T-cell (primary cell): ENCODE measurements at regions not wholly inside any gene's neighbourhood (a gene's known extent, or its start where the extent isn't known, plus 50 kb on each side); places are given as distances from the start of the nearest gene placed in this dataset.
"Not testable (repeated sequence)": the region's sequence is repeated elsewhere in the genome, so short reads cannot be mapped to it uniquely, and the experiment has no call there.

Experiments
- ATAC-seq, 4 experiments: fragments of 200-7000 bp in 3 of 4; fragments of 150-1000 bp in 1 of 4; cut with Tn5 transposase; replicated peaks in 1 of 4; 1 replicate in 3 of 4; 2 replicates in 1 of 4; pipeline ENCODE4 v1.10.0; 2021; ENCODE audit warnings: moderate library complexity in 3 of 4, mild to moderate bottlenecking in 2 of 4, moderate number of reproducible peaks in 1 of 4
- CTCF ChIA-PET, 2 donors: fragments of 300-600 bp; sonication (Branson Sonifier 250); formaldehyde crosslinking; loops; one replicate each; lab custom pipeline; 2022; ENCODE audit warnings: antibody characterized with exemption in 2 of 2; lab: Charles Lee
- POLR2A ChIA-PET, 2 donors: fragments of 300-600 bp; sonication (Branson Sonifier 250); formaldehyde crosslinking; loops; one replicate each; lab custom pipeline; 2022; ENCODE audit warnings: antibody characterized with exemption in 2 of 2; lab: Charles Lee
- DNase-seq, 35 experiments: peaks; one replicate each; pipeline versions ENCODE4 v3.0.0 to v3.0.0-alpha.2; 2013 to 2023
- H3K27ac ChIP-seq: one replicate; pipeline ENCODE4 v1.5.1; 2013; ENCODE audit warnings: low read length
- H3K27me3 ChIP-seq, 2 experiments: replicated peaks in 1 of 2; 1 replicate in 1 of 2; 2 replicates in 1 of 2; pipeline versions ENCODE4 v1.6.1 to v1.7.0; 2013; ENCODE audit warnings: low read length in 1 of 2, mixed read lengths in 1 of 2; ENCODE audit not compliant: control insufficient read depth in 2 of 2, insufficient read depth in 2 of 2; ENCODE audit errors: extremely low read depth in 1 of 2
- H3K36me3 ChIP-seq, 2 donors: 1 replicate in 1 of 2; 2 replicates in 1 of 2; pipeline versions ENCODE4 v1.6.1 to v1.7.0; 2013; ENCODE audit warnings: low read length in 1 of 2; ENCODE audit not compliant: control insufficient read depth in 2 of 2, insufficient read depth in 1 of 2; ENCODE audit errors: extremely low read depth in 1 of 2
- H3K4me1 ChIP-seq, 2 experiments: 1 replicate in 1 of 2; 2 replicates in 1 of 2; pipeline versions ENCODE4 v1.6.1 to v1.7.0; 2013; ENCODE audit warnings: low read length in 2 of 2, mixed read lengths in 1 of 2; ENCODE audit not compliant: insufficient read depth in 2 of 2, control insufficient read depth in 1 of 2; ENCODE audit errors: extremely low read depth in 1 of 2
- H3K4me3 ChIP-seq, 2 donors: 1 replicate in 1 of 2; 2 replicates in 1 of 2; pipeline versions ENCODE4 v1.5.1 to v1.7.0; 2013; ENCODE audit warnings: mild to moderate bottlenecking in 2 of 2, low read length in 1 of 2, moderate library complexity in 1 of 2; ENCODE audit not compliant: control insufficient read depth in 1 of 2; ENCODE audit errors: extremely low read depth in 1 of 2
- H3K9me3 ChIP-seq: 2 replicates; pipeline ENCODE4 v1.7.0; 2013
- H3K27ac Mint-ChIP-seq, 2 donors: one replicate each; pipeline ENCODE4 v1.8.0; 2020 to 2021; ENCODE audit warnings: mild to moderate bottlenecking in 2 of 2, mixed read lengths in 2 of 2
- H3K27me3 Mint-ChIP-seq, 2 donors: one replicate each; pipeline ENCODE4 v1.8.0; 2021 to 2022; ENCODE audit warnings: mixed read lengths in 2 of 2
- H3K36me3 Mint-ChIP-seq: one replicate; pipeline ENCODE4 v1.8.0; 2021; ENCODE audit warnings: mixed read lengths
- H3K4me1 Mint-ChIP-seq, 3 donors: one replicate each; pipeline ENCODE4 v1.8.0; 2020 to 2022; ENCODE audit warnings: mixed read lengths in 3 of 3, mild to moderate bottlenecking in 1 of 3
- H3K4me3 Mint-ChIP-seq, 3 donors: one replicate each; pipeline ENCODE4 v1.8.0; 2020 to 2022; ENCODE audit warnings: mild to moderate bottlenecking in 3 of 3, mixed read lengths in 3 of 3, moderate library complexity in 3 of 3
- H3K9me3 Mint-ChIP-seq, 3 donors: one replicate each; pipeline ENCODE4 v1.8.0; 2020 to 2022; ENCODE audit warnings: mixed read lengths in 3 of 3
- WGBS: methylation state at CpG from one replicate; pipeline ENCODE4 v1.1.5; 2013; ENCODE audit warnings: missing lambda C conversion rate; ENCODE audit not compliant: insufficient coverage; 5-methylcytosine and 5-hydroxymethylcytosine counted together

GRCh38 chr4:27947302-27947701 is 1086.7 kb downstream of the STIM2 start:
- Mint-ChIP-seq H3K4me1 (no peaks in the 10 kb centered on the region), H3K27me3 (no peaks in the 10 kb centered on the region), H3K9me3 (peaks cover 3 to 6% (median 6%) of the 10 kb centered on the region in 3 donors), H3K4me3 (no peak overlapping the region), H3K36me3 (no peaks in the 10 kb centered on the region), H3K27ac (no peak overlapping the region)
- POLR2A ChIA-PET = no interaction called here
- ATAC-seq (no peak), DNase-seq (no peak)
- H3K4me3 ChIP-seq = no peak overlapping the region
- WGBS = no CpG with 5 or more reads among the region's 2 CpGs
- peaks cover 3% of the 10 kb centered on the region for H3K9me3 ChIP-seq
- H3K27ac ChIP-seq = no peak overlapping the region
- H3K27me3 ChIP-seq = no peaks in the 10 kb centered on the region
- CTCF ChIA-PET = no interaction called here
- no peaks in the 10 kb centered on the region for H3K36me3 ChIP-seq
- H3K4me1 ChIP-seq = no peaks in the 10 kb centered on the region

GRCh38 chr4:27964095-27964494 is 1103.5 kb downstream of the STIM2 start:
- ATAC-seq (no peak), DNase-seq (no peak)
- Mint-ChIP-seq H3K9me3 (peaks cover 6 to 9% (median 9%) of the 10 kb centered on the region in 3 donors), H3K4me1 (no peaks in the 10 kb centered on the region), H3K27ac (no peak overlapping the region), H3K4me3 (no peak overlapping the region), H3K27me3 (no peaks in the 10 kb centered on the region), H3K36me3 (no peaks in the 10 kb centered on the region)
- H3K4me1 ChIP-seq = no peaks in the 10 kb centered on the region
- CTCF ChIA-PET = no interaction called here
- H3K27me3 ChIP-seq = no peaks in the 10 kb centered on the region
- no peak overlapping the region for H3K27ac ChIP-seq
- no peaks in the 10 kb centered on the region for H3K9me3 ChIP-seq
- POLR2A ChIA-PET = no interaction called here
- no peak overlapping the region for H3K4me3 ChIP-seq
- H3K36me3 ChIP-seq = no peaks in the 10 kb centered on the region

DNA sequence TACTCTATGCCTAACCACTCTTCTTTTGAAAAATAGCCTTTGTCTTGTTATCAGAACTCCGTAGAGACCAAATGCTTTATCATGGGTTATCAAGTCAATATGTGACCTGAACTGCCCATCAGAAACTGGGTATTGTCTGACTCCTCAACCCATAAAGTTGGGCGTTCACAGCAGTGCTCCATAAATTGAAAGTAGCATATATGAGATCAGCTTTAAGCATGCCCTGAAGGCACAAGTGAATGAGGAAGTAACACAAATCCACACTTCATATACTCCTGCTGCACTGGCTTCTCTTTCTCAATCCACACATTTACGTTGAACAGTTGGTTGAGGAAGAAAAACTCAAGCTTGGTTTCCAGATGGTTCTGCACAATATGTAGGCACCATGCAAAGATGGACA is 1106.0 kb downstream of the STIM2 start:
- Histone ChIP-seq H3K27me3 (no peaks in the 10 kb centered on the region), H3K4me1 (no peaks in the 10 kb centered on the region), H3K9me3 (no peaks in the 10 kb centered on the region), H3K27ac (no peak overlapping the region), H3K36me3 (no peaks in the 10 kb centered on the region), H3K4me3 (no peak overlapping the region)
- Mint-ChIP-seq H3K9me3 (peaks cover 7 to 12% (median 10%) of the 10 kb centered on the region in 3 donors), H3K4me1 (no peaks in the 10 kb centered on the region), H3K27ac (no peak overlapping the region), H3K36me3 (no peaks in the 10 kb centered on the region), H3K4me3 (no peak overlapping the region), H3K27me3 (no peaks in the 10 kb centered on the region)
- no peak for DNase-seq
- WGBS = no CpG with 5 or more reads among the region's 3 CpGs
- POLR2A ChIA-PET = no interaction called here
- ATAC-seq = no peak
- CTCF ChIA-PET = no interaction called here

DNA sequence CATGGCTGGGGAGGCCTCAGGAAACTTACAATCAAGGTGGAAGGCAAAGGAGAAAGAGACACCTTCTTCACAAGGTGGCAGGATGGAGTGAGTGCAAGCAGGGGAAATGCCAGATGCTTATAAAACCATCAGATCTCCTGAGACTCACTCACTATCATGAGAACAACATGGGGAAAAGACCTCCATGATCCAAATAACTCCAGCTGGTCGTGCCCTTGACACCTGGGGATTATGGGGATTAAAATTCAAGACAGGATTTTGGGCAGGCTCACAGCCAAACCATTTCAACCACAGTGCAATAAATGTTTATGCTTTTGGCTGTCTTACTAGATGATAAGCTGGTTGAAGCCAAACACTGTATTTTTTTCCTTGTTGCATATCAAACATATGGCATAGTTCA is 1112.4 kb downstream of the STIM2 start:
- Histone ChIP-seq H3K4me1 (no peaks in the 10 kb centered on the region), H3K9me3 (no peaks in the 10 kb centered on the region), H3K36me3 (no peaks in the 10 kb centered on the region), H3K27me3 (no peaks in the 10 kb centered on the region), H3K27ac (no peak overlapping the region), H3K4me3 (no peak overlapping the region)
- Mint-ChIP-seq H3K27me3 (no peaks in the 10 kb centered on the region), H3K36me3 (no peaks in the 10 kb centered on the region), H3K4me1 (no peaks in the 10 kb centered on the region), H3K27ac (no peak overlapping the region), H3K9me3 (peaks cover 12 to 25% (median 19%) of the 10 kb centered on the region in 3 donors), H3K4me3 (no peak overlapping the region)
- ATAC-seq (no peak), DNase-seq (no peak)
- ChIA-PET POLR2A (no interaction called here), CTCF (no interaction called here)
- no CpG with 5 or more reads among the region's 1 CpG for WGBS

DNA sequence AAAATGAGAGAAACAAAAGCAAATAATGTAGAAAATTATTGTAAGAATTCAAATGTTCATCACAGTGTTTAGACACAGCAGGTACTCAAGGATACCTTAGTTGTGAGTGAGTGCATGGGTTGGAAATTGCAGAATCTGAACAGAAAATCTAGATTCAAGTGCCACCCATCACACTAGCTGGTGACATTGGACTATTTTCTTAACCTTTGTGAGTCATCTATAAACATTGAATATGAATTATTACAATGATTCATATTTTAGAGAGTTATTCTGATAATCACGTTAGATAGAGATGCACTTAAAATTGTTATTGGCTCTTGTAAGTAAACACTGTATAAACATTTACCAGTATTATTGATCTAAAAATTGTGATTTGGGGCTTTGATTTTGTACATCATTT is 1113.1 kb downstream of the STIM2 start:
- H3K36me3 Mint-ChIP-seq = no peaks in the 10 kb centered on the region
- H3K27ac ChIP-seq = no peak overlapping the region
- H3K9me3 ChIP-seq = no peaks in the 10 kb centered on the region
- H3K27me3 Mint-ChIP-seq = no peaks in the 10 kb centered on the region
- CTCF ChIA-PET = no interaction called here
- POLR2A ChIA-PET = no interaction called here
- ATAC-seq (no peak), DNase-seq (no peak)
- no CpG with 5 or more reads among the region's 1 CpG for WGBS
- no peaks in the 10 kb centered on the region for H3K4me1 ChIP-seq
- H3K9me3 Mint-ChIP-seq = peaks cover 12 to 25% (median 19%) of the 10 kb centered on the region in 3 donors
- no peaks in the 10 kb centered on the region for H3K27me3 ChIP-seq
- H3K27ac Mint-ChIP-seq = no peak overlapping the region
- H3K4me3 Mint-ChIP-seq = no peak overlapping the region
- H3K4me3 ChIP-seq = no peak overlapping the region
- H3K4me1 Mint-ChIP-seq = no peaks in the 10 kb centered on the region
- H3K36me3 ChIP-seq = no peaks in the 10 kb centered on the region

DNA sequence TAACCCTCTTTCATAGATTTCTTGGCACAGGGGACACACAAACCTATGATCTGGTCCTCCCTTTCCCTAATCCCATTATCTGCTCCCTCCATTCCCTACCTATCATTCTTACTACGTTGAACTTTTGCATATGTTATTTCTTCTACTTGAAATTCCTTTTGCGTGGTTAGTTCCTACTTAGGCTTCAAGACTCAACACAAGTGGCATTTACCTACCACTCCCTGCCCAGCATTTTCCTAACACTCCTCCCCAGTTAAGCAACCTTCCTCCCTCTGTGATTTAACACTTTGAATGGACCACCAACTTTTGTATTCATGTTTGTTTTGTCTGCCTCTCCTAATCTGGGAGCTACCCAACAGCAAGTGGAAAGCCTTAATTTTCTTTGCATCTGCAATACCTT is 1113.7 kb downstream of the STIM2 start:
- H3K27me3 Mint-ChIP-seq = no peaks in the 10 kb centered on the region
- no peak for DNase-seq
- POLR2A ChIA-PET = no interaction called here

DNA sequence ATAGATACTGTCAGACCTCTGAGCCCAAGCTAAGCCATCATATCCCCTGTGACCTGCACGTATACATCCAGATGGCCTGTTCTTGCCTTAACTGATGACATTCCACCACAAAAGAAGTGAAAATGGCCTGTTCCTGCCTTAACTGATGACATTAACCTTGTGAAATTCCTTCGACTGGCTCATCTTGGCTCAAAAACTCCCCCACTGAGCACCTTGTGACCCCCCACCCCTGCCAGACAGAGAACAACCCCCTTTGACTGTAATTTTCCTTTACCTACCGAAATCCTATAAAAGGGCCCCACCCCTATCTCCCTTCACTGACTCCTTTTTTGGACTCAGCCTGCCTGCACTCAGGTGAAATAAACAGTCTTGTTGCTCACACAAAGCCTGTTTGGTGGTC is 1114.2 kb downstream of the STIM2 start:
- H3K27me3 Mint-ChIP-seq, H3K27ac ChIP-seq, H3K36me3 Mint-ChIP-seq, H3K27ac Mint-ChIP-seq, DNase-seq, H3K4me3 Mint-ChIP-seq, H3K4me3 ChIP-seq, CTCF ChIA-PET, H3K36me3 ChIP-seq, H3K9me3 ChIP-seq, H3K4me1 Mint-ChIP-seq, ATAC-seq, H3K4me1 ChIP-seq, H3K27me3 ChIP-seq: not testable (repeated sequence)
- POLR2A ChIA-PET = interaction anchor here in 1 of 2 donors (0.6 kb wide), 1 partner anchor 45 kb away, joined by 6 read pairs; no protein-coding TSS in a partner anchor
- peaks cover 15 to 31% (median 26%) of the 10 kb centered on the region in 3 donors for H3K9me3 Mint-ChIP-seq
- 74% methylated on average over 3 of the region's 3 CpGs for WGBS

More for the DNA sequence above, 1113.7 kb downstream of the STIM2 start:
- Histone ChIP-seq H3K4me1 (no peaks in the 10 kb centered on the region), H3K9me3 (no peaks in the 10 kb centered on the region), H3K4me3 (no peak overlapping the region), H3K27me3 (no peaks in the 10 kb centered on the region), H3K27ac (no peak overlapping the region), H3K36me3 (no peaks in the 10 kb centered on the region)
- WGBS = 28% methylated on average over 2 of the region's 2 CpGs
- CTCF ChIA-PET = no interaction called here
- Mint-ChIP-seq H3K4me1 (no peaks in the 10 kb centered on the region), H3K36me3 (no peaks in the 10 kb centered on the region), H3K9me3 (peaks cover 17 to 30% (median 24%) of the 10 kb centered on the region in 3 donors), H3K4me3 (no peak overlapping the region), H3K27ac (no peak overlapping the region)
- ATAC-seq = no peak
